HEK293T (cell line): ENCODE measurements at regions not wholly inside any gene's neighbourhood (a gene's known extent, or its start where the extent isn't known, plus 50 kb on each side); places are given as distances from the start of the nearest gene placed in this dataset.

Experiments
- ARNT ChIP-seq: fragments of 450-650 bp; IDR thresholded peaks from 2 replicates; pipeline ENCODE4 v1.6.1; 2017; ENCODE audit warnings: mild to moderate bottlenecking
- FOXA1 ChIP-seq: fragments of 450-650 bp; IDR thresholded peaks from 2 replicates; pipeline ENCODE4 v1.6.1; 2016; ENCODE audit warnings: mild to moderate bottlenecking
- NFRKB ChIP-seq: fragments of 450-650 bp; IDR thresholded peaks from 2 replicates; pipeline ENCODE4 v1.6.1; 2016; ENCODE audit warnings: mild to moderate bottlenecking, moderate library complexity
- ZNF384 ChIP-seq: fragments of 450-650 bp; IDR thresholded peaks from 2 replicates; pipeline ENCODE4 v1.6.1; 2016

- TF ChIP-seq ARNT: no peak
- no peak for TF ChIP-seq NFRKB
- TF ChIP-seq FOXA1: no peak
- TF ChIP-seq ZNF384: no peak
Measured at GRCh38 chr4:18479825-18480224, 458.3 kb upstream of the LCORL start.
